ENCODE measurements at regions not wholly inside any gene's neighbourhood (a gene's known extent, or its start where the extent isn't known, plus 50 kb on each side); places are given as distances from the start of the nearest gene placed in this dataset. TPM values are rescaled to one million over a fixed set of nuclear protein-coding genes. Genes with fewer than 3 reads are reported as not detected.

DNA sequence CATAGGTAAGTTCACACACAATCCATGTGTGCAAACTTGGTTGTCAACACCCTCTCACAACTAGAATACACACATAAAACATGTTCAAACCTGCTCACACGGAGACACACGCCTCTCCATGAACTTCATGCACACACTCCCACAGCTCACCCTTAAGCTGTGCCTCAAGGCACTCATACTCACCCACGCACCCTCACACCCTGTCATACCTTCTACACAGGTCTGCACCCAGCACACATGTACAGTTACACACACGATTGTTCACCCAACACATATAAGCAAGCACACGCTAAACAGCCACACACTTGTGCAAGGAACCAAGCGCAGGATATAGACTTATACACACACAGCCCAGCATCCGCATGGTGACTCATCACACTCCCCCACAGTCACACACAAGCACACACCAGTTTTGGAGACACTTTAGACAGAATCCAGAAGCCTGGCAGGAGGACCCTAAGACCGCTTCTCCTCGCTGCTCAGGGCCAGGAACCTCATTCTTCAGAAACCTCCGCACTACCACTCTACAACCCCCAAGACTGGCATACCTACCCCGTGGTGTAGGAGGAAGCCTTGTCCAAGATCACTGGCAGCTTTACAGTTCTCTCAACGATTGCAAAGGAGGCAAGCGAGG lies 58.7 kb upstream of the ZC3H12A start:
- no peak overlapping the region for H3K27ac Mint-ChIP-seq (ENCODE audit: unreplicated experiment)
- intact Hi-C loops (cut with micrococcal nuclease; ENCODE audit: unreplicated experiment), result no loop called here
- H3K9me3 Mint-ChIP-seq (ENCODE audit: low read depth, unreplicated experiment), result no peaks in the 10 kb centered on the region
- CTCF ChIA-PET, result no interaction called here
- DNase-seq, result no peak
- no peak overlapping the region for H3K4me3 Mint-ChIP-seq (ENCODE audit: low read depth, unreplicated experiment)
- H3K4me1 Mint-ChIP-seq (ENCODE audit: low read depth, unreplicated experiment), result no peaks in the 10 kb centered on the region
- peaks cover 4% of the 10 kb centered on the region for H3K36me3 Mint-ChIP-seq (ENCODE audit: insufficient read depth, unreplicated experiment)
- TF ChIP-seq, protein P1, sequence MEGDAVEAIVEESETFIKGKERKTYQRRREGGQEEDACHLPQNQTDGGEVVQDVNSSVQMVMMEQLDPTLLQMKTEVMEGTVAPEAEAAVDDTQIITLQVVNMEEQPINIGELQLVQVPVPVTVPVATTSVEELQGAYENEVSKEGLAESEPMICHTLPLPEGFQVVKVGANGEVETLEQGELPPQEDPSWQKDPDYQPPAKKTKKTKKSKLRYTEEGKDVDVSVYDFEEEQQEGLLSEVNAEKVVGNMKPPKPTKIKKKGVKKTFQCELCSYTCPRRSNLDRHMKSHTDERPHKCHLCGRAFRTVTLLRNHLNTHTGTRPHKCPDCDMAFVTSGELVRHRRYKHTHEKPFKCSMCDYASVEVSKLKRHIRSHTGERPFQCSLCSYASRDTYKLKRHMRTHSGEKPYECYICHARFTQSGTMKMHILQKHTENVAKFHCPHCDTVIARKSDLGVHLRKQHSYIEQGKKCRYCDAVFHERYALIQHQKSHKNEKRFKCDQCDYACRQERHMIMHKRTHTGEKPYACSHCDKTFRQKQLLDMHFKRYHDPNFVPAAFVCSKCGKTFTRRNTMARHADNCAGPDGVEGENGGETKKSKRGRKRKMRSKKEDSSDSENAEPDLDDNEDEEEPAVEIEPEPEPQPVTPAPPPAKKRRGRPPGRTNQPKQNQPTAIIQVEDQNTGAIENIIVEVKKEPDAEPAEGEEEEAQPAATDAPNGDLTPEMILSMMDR (IDR thresholded peaks at IDR 0.05; ENCODE audit: unreplicated experiment), result no peak
- BruUV-seq (replicated peaks), result no TSS peak
- peaks cover 45% of the 10 kb centered on the region for H3K27me3 Mint-ChIP-seq (ENCODE audit: unreplicated experiment)

DNA sequence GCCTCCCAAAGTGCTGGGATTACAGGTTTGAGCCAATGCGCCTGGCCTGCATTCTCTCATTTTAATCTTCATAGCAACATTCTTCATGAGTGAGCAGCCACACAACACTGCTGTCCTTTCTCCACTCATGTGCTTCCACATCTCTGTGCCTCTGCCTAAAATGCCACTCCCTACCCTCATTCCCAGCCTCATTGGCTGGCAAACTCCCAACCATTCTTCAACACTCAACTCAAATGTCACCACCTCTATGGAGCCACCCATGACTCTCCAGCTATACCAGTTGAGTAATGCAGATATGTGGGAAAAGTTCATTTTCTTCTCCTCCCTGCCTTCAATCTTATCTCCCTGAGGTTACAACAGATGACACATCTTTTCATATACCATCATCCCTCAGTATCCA lies 53.9 kb upstream of the ZC3H12A start:
- CTCF ChIA-PET, result no interaction called here
- DNase-seq, result no peak
- Mint-ChIP-seq H3K4me3 (ENCODE audit: low read depth, unreplicated experiment) (no peak overlapping the region), H3K9me3 (ENCODE audit: low read depth, unreplicated experiment) (no peaks in the 10 kb centered on the region), H3K27me3 (ENCODE audit: unreplicated experiment) (peaks cover 62% of the 10 kb centered on the region), H3K27ac (ENCODE audit: unreplicated experiment) (no peak overlapping the region), H3K36me3 (ENCODE audit: insufficient read depth, unreplicated experiment) (no peaks in the 10 kb centered on the region), H3K4me1 (ENCODE audit: low read depth, unreplicated experiment) (no peaks in the 10 kb centered on the region)
- TF ChIP-seq, protein P1 (IDR thresholded peaks at IDR 0.05; ENCODE audit: unreplicated experiment), result no peak
- intact Hi-C loops (cut with micrococcal nuclease; ENCODE audit: unreplicated experiment), result no loop called here
- no TSS peak for BruUV-seq (replicated peaks)

DNA sequence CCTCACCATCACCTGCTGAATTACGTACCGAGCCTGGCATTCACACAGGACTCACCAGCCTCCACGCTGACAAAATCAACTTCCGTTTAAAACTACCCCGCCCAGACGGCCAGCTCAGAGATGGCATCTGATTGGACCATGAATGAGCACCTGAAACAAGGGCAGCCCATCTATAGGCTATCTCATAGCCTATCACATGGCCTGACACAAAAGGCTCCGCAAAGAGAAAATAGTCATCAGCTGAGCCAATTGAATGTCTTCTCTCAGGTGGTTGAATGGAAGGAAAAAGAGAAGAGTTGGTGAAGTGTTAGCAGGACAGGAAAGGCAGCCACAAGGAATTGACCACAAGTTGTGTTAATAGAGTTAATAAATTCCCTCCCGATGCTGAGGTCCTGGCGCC lies 50.6 kb upstream of the ZC3H12A start:
- TF ChIP-seq, protein P1 (IDR thresholded peaks at IDR 0.05; ENCODE audit: unreplicated experiment), result no peak
- BruUV-seq (replicated peaks), result no TSS peak
- intact Hi-C loops (cut with micrococcal nuclease; ENCODE audit: unreplicated experiment), result no loop called here
- H3K9me3 Mint-ChIP-seq (ENCODE audit: low read depth, unreplicated experiment), result no peaks in the 10 kb centered on the region
- peaks cover 4% of the 10 kb centered on the region for H3K36me3 Mint-ChIP-seq (ENCODE audit: insufficient read depth, unreplicated experiment)
- H3K27ac Mint-ChIP-seq (ENCODE audit: unreplicated experiment), result no peak overlapping the region
- no peak overlapping the region for H3K4me3 Mint-ChIP-seq (ENCODE audit: low read depth, unreplicated experiment)
- no peak for DNase-seq
- CTCF ChIA-PET, result interaction anchor here (0.5 to 1.0 kb wide), 2 partner anchors 9 to 441 kb away, joined by 3 read pairs; no protein-coding TSS in a partner anchor
- no peaks in the 10 kb centered on the region for H3K4me1 Mint-ChIP-seq (ENCODE audit: low read depth, unreplicated experiment)
- H3K27me3 Mint-ChIP-seq (ENCODE audit: unreplicated experiment), result peaks cover 76% of the 10 kb centered on the region

DNA sequence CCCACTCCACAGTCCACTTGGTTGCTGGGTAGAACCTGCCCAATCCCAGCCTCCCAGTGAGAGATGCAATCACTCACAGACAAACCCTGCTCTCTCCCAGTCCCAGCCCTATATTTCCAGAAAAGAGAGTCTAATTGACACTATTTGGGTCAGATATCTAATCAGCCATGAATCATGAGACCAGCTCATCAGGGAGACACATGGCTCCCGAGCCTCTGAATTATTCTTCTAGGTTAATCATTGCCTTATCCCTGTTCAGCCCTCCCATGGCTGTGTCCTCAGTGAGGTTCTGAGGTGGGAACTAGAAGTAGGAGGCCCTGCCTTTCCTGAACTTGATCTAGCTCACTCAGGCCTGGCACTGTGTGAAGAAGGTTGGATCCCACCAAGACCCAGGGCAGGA lies 49.9 kb upstream of the ZC3H12A start:
- CTCF ChIA-PET, result interaction anchor here (0.5 to 1.0 kb wide), 2 partner anchors 10 to 440 kb away, joined by 3 read pairs; no protein-coding TSS in a partner anchor
- intact Hi-C loops (cut with micrococcal nuclease; ENCODE audit: unreplicated experiment), result no loop called here
- Mint-ChIP-seq H3K27me3 (ENCODE audit: unreplicated experiment) (peaks cover 83% of the 10 kb centered on the region), H3K36me3 (ENCODE audit: insufficient read depth, unreplicated experiment) (peaks cover 4% of the 10 kb centered on the region), H3K9me3 (ENCODE audit: low read depth, unreplicated experiment) (no peaks in the 10 kb centered on the region), H3K4me3 (ENCODE audit: low read depth, unreplicated experiment) (no peak overlapping the region), H3K27ac (ENCODE audit: unreplicated experiment) (peak overlapping the region; percentile 38), H3K4me1 (ENCODE audit: low read depth, unreplicated experiment) (no peaks in the 10 kb centered on the region)
- TF ChIP-seq, protein P1 (IDR thresholded peaks at IDR 0.05; ENCODE audit: unreplicated experiment), result no peak
- BruUV-seq (replicated peaks), result no TSS peak
- DNase-seq, result no peak

Small RNA genes in the stretch of these regions (microRNA-seq; reads per million reads assigned to microRNA genes)
- gene MIR4255, result not detected
